PC-9 (cell line): ENCODE measurements at regions not wholly inside any gene's neighbourhood (a gene's known extent, or its start where the extent isn't known, plus 50 kb on each side); places are given as distances from the start of the nearest gene placed in this dataset.

Experiments
- CTCF ChIP-seq: fragments of 200-600 bp; sonication (generic); conservative IDR thresholded peaks from 2 replicates; pipeline ENCODE4 v1.6.1; 2017; ENCODE audit warnings: mixed run types, antibody characterized with exemption, mild to moderate bottlenecking, moderate library complexity
- EZH2 ChIP-seq: fragments of 200-600 bp; sonication (generic); IDR thresholded peaks from 2 replicates; pipeline ENCODE4 v1.8.0; 2017; ENCODE audit warnings: antibody characterized with exemption, low read depth

GRCh38 chr12:78406828-78407227 is 457.7 kb upstream of the SYT1 start:
- no peak for TF ChIP-seq EZH2
- TF ChIP-seq CTCF: no peak
